GM19035 (cell line): ENCODE measurements at regions not wholly inside any gene's neighbourhood (a gene's known extent, or its start where the extent isn't known, plus 50 kb on each side); places are given as distances from the start of the nearest gene placed in this dataset.

Experiments used
- ATAC-seq: cut with Tn5 transposase; IDR thresholded peaks from one replicate; pipeline ENCODE4 v1.9.1; 2021; ENCODE audit not compliant: unreplicated experiment

- no peak for ATAC-seq
Measured at GRCh38 chr10:28781296-28781695, 104.0 kb downstream of the BAMBI start.

- no peak for ATAC-seq
Measured at GRCh38 chr10:28783087-28783486, 105.8 kb downstream of the BAMBI start.

- no peak for ATAC-seq
Measured at GRCh38 chr10:28785018-28785417, 107.7 kb downstream of the BAMBI start.

- ATAC-seq = no peak
Measured at GRCh38 chr10:28788252-28788651, 110.9 kb downstream of the BAMBI start.

- ATAC-seq = no peak
Measured at GRCh38 chr10:28788762-28789161, 111.4 kb downstream of the BAMBI start.

- ATAC-seq = no peak
Measured at GRCh38 chr10:28790146-28790545, 112.8 kb downstream of the BAMBI start.

- ATAC-seq = no peak
Measured at GRCh38 chr10:28793482-28793881, 116.2 kb downstream of the BAMBI start.

- no peak for ATAC-seq
Measured at GRCh38 chr10:28794986-28795385, 117.7 kb downstream of the BAMBI start.

- no peak for ATAC-seq
Measured at GRCh38 chr10:28796606-28797512, 119.5 kb downstream of the BAMBI start.

GRCh38 chr10:28797904-28798371 lies 120.6 kb downstream of the BAMBI start:
- ATAC-seq = no peak

GRCh38 chr10:28798428-28798955 lies 121.2 kb downstream of the BAMBI start:
- ATAC-seq = no peak

- ATAC-seq = no peak
Measured at GRCh38 chr10:28798964-28799363, 121.6 kb downstream of the BAMBI start.

- ATAC-seq = no peak
Measured at GRCh38 chr10:28800144-28800543, 122.8 kb downstream of the BAMBI start.

GRCh38 chr10:28801247-28801646 lies 123.9 kb downstream of the BAMBI start:
- no peak for ATAC-seq

GRCh38 chr10:28801869-28802268 lies 124.5 kb downstream of the BAMBI start:
- ATAC-seq = no peak

- ATAC-seq = no peak
Measured at GRCh38 chr10:28805390-28805789, 128.1 kb downstream of the BAMBI start.

GRCh38 chr10:28806488-28806941 lies 129.2 kb downstream of the BAMBI start:
- ATAC-seq = no peak

- no peak for ATAC-seq
Measured at GRCh38 chr10:28806951-28807759, 129.8 kb downstream of the BAMBI start.

- ATAC-seq = no peak
Measured at GRCh38 chr10:28807760-28808613, 130.7 kb downstream of the BAMBI start.

- no peak for ATAC-seq
Measured at GRCh38 chr10:28808693-28809092, 131.4 kb downstream of the BAMBI start.
